ENCODE measurements at regions not wholly inside any gene's neighbourhood (a gene's known extent, or its start where the extent isn't known, plus 50 kb on each side); places are given as distances from the start of the nearest gene placed in this dataset.
A peak's percentile ranks its signal among the peaks of the same experiment; 100 is the strongest.

GRCh38 chr2:220076734-220077133, 449.3 kb downstream of the SLC4A3 start:
- no peaks in the 10 kb centered on the region for H3K9me3 ChIP-seq (ENCODE audit: low read length)
- no peaks in the 10 kb centered on the region for H3K9me2 ChIP-seq (ENCODE audit: insufficient read depth, low read length)
- no peak overlapping the region for H3K27ac ChIP-seq (ENCODE audit: low read length)
- no peaks in the 10 kb centered on the region for H3K27me3 ChIP-seq (ENCODE audit: insufficient read depth, low read depth, low read length)
- H3K36me3 ChIP-seq (ENCODE audit: insufficient read depth, low read length), result no peaks in the 10 kb centered on the region
- H3K4me2 ChIP-seq (ENCODE audit: low read length), result no peak overlapping the region
- H3K9ac ChIP-seq (ENCODE audit: low read length), result no peak overlapping the region
- no peaks in the 10 kb centered on the region for H3F3A ChIP-seq (ENCODE audit: insufficient read depth, low read length, poor library complexity, severe bottlenecking)
- H2AFZ ChIP-seq (ENCODE audit: low read depth, low read length), result no peak overlapping the region
- TF ChIP-seq EZH2 (IDR thresholded peaks at IDR 0.05; ENCODE audit: borderline replicate concordance, insufficient read depth, low read length, poor library complexity, severe bottlenecking) (no peak), POLR2AphosphoS5 (IDR thresholded peaks at IDR 0.05) (no peak), RAD21 (conservative IDR thresholded peaks at IDR 0.05) (peak; percentile 32), SMC3 (conservative IDR thresholded peaks at IDR 0.05; ENCODE audit: poor library complexity) (no peak), REST (IDR thresholded peaks at IDR 0.05; ENCODE audit: borderline replicate concordance) (no peak), EP300 (conservative IDR thresholded peaks at IDR 0.05; ENCODE audit: poor library complexity, severe bottlenecking) (no peak), MXI1 (conservative IDR thresholded peaks at IDR 0.05; ENCODE audit: poor library complexity, severe bottlenecking) (no peak), CTCF (IDR thresholded peaks at IDR 0.05; ENCODE audit: poor library complexity, severe bottlenecking) (peak; percentile 20), TAF1 (IDR thresholded peaks at IDR 0.05; ENCODE audit: low read depth) (no peak)
- no peaks in the 10 kb centered on the region for H4K20me1 ChIP-seq (ENCODE audit: insufficient read depth)
- no peaks in the 10 kb centered on the region for H3K79me2 ChIP-seq (replicated peaks; ENCODE audit: insufficient read depth, low read length)
- no peak overlapping the region for H3K4me3 ChIP-seq (ENCODE audit: low read length)

GRCh38 chr2:220077488-220077887, 450.1 kb downstream of the SLC4A3 start:
- no peaks in the 10 kb centered on the region for H4K20me1 ChIP-seq (ENCODE audit: insufficient read depth)
- H3K36me3 ChIP-seq (ENCODE audit: insufficient read depth, low read length), result no peaks in the 10 kb centered on the region
- H3K4me2 ChIP-seq (ENCODE audit: low read length), result no peak overlapping the region
- H3K9me3 ChIP-seq (ENCODE audit: low read length), result no peaks in the 10 kb centered on the region
- H3K9ac ChIP-seq (ENCODE audit: low read length), result no peak overlapping the region
- TF ChIP-seq EZH2 (IDR thresholded peaks at IDR 0.05; ENCODE audit: borderline replicate concordance, insufficient read depth, low read length, poor library complexity, severe bottlenecking), result no peak
- no peak for TF ChIP-seq REST (IDR thresholded peaks at IDR 0.05; ENCODE audit: borderline replicate concordance)
- no peak for TF ChIP-seq CTCF (IDR thresholded peaks at IDR 0.05; ENCODE audit: poor library complexity, severe bottlenecking)
- no peak for TF ChIP-seq POLR2AphosphoS5 (IDR thresholded peaks at IDR 0.05)
- TF ChIP-seq MXI1 (conservative IDR thresholded peaks at IDR 0.05; ENCODE audit: poor library complexity, severe bottlenecking), result no peak
- H3F3A ChIP-seq (ENCODE audit: insufficient read depth, low read length, poor library complexity, severe bottlenecking), result no peaks in the 10 kb centered on the region
- H3K9me2 ChIP-seq (ENCODE audit: insufficient read depth, low read length), result no peaks in the 10 kb centered on the region
- H3K4me3 ChIP-seq (ENCODE audit: low read length), result no peak overlapping the region
- H3K79me2 ChIP-seq (replicated peaks; ENCODE audit: insufficient read depth, low read length), result no peaks in the 10 kb centered on the region
- H3K27ac ChIP-seq (ENCODE audit: low read length), result no peak overlapping the region
- H2AFZ ChIP-seq (ENCODE audit: low read depth, low read length), result no peak overlapping the region
- H3K27me3 ChIP-seq (ENCODE audit: insufficient read depth, low read depth, low read length), result no peaks in the 10 kb centered on the region
